Testis (tissue), 2 donors: ENCODE measurements at regions not wholly inside any gene's neighbourhood (a gene's known extent, or its start where the extent isn't known, plus 50 kb on each side); places are given as distances from the start of the nearest gene placed in this dataset.

Source experiments
- POLR2A ChIP-seq: fragments of 450-650 bp; IDR thresholded peaks from one replicate; pipeline ENCODE4 v1.6.1; 2017; ENCODE audit warnings: antibody characterized with exemption, mild to moderate bottlenecking, moderate library complexity
- TF ChIP-seq, protein P1 (sequence below), 3 experiments: fragments of 450-650 bp in 2 of 3; fragments of 200-600 bp in 1 of 3; sonication (generic) in 1 of 3; IDR thresholded peaks; one replicate each; pipeline ENCODE4 v1.5.1; 2016 to 2019; ENCODE audit warnings: antibody characterized with exemption in 3 of 3, mild to moderate bottlenecking in 2 of 3, moderate library complexity in 1 of 3

DNA sequence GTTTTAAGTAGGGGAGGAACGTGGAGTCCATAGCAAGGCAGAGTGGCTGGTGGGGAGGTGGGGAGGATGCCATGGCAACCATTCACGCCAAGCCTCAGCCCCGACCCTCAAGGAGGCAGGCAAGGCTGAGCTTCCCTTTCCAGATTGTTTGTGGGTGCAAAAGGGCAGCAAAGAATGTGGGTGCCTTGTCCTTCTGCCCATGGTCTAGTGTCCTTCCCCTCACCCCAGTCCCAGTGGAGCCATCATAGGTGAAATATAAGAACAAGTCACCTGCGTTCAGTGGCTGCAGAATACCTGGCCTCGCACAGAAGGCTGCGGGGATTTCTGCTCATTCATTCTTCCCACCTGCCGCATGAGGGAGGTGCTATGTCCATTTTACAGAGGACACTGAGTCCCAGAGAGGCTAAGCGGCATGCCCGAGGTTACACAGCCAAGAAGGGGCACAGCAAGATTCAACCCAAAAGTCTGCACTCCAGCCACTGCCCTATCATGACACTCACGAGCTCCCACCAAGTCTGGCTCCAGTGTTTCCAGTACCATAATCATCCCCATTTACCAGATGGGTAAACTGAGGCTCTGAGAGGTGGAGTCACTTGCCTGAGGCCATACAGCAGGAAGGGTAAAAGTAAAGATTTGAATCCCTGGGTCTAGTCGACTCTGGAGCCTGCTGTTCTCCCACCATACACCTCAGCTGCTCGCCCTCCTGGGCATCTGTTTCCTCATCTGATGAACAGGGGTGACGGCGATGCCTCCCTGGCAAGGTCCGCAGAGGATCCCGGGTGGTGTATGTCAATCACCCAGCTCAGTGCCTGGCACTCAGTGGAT lies 100.8 kb downstream of the CEBPB start:
- TF ChIP-seq, protein P1, sequence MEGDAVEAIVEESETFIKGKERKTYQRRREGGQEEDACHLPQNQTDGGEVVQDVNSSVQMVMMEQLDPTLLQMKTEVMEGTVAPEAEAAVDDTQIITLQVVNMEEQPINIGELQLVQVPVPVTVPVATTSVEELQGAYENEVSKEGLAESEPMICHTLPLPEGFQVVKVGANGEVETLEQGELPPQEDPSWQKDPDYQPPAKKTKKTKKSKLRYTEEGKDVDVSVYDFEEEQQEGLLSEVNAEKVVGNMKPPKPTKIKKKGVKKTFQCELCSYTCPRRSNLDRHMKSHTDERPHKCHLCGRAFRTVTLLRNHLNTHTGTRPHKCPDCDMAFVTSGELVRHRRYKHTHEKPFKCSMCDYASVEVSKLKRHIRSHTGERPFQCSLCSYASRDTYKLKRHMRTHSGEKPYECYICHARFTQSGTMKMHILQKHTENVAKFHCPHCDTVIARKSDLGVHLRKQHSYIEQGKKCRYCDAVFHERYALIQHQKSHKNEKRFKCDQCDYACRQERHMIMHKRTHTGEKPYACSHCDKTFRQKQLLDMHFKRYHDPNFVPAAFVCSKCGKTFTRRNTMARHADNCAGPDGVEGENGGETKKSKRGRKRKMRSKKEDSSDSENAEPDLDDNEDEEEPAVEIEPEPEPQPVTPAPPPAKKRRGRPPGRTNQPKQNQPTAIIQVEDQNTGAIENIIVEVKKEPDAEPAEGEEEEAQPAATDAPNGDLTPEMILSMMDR (IDR thresholded peaks at IDR 0.05) = no peak
- TF ChIP-seq POLR2A = no peak
